GM23338 (cell line): ENCODE measurements at regions not wholly inside any gene's neighbourhood (a gene's known extent, or its start where the extent isn't known, plus 50 kb on each side); places are given as distances from the start of the nearest gene placed in this dataset.

Source experiments
- CTCF ChIP-seq, 2 experiments: fragments of 200-600 bp in 1 of 2; sonication (generic) in 1 of 2; conservative IDR thresholded peaks; 2 replicates each; pipeline versions ENCODE4 v1.5.1 to v1.6.1; 2016 to 2017; ENCODE audit warnings: antibody characterized with exemption in 2 of 2, low read depth in 2 of 2, mild to moderate bottlenecking in 2 of 2, moderate library complexity in 1 of 2
- ETS1 ChIP-seq: IDR thresholded peaks from 2 replicates; pipeline ENCODE4 v1.6.1; 2016; ENCODE audit warnings: antibody characterized with exemption
- POLR2AphosphoS5 ChIP-seq: IDR thresholded peaks from 2 replicates; pipeline ENCODE4 v1.6.1; 2016; ENCODE audit warnings: antibody characterized with exemption, low read depth
- REST ChIP-seq: IDR thresholded peaks from one replicate; pipeline ENCODE4 v1.6.1; 2018; ENCODE audit warnings: antibody characterized with exemption; ENCODE audit not compliant: unreplicated experiment
- ZNF331 ChIP-seq: fragments of 250-450 bp; sonication (Bioruptor Pico); IDR thresholded peaks from 2 replicates; pipeline ENCODE4 v1.5.0; 2020; ENCODE audit warnings: low read depth, mild to moderate bottlenecking, moderate library complexity
- ZNF462 ChIP-seq: fragments of 250-450 bp; sonication (Bioruptor Pico); IDR thresholded peaks from 2 replicates; pipeline ENCODE4 v1.5.0; 2020; ENCODE audit warnings: mild to moderate bottlenecking, moderate library complexity

GRCh38 chr2:172671501-172671900 is 64.1 kb upstream of the RAPGEF4 start (continued):
- TF ChIP-seq ZNF462 (CRISPR knock-in tag) (no peak), ZNF331 (CRISPR knock-in tag) (no peak), CTCF (conservative IDR thresholded peaks at IDR 0.05; ENCODE audit: low read depth in 2 of 2) (no peak), ETS1 (no peak), REST (no peak), POLR2AphosphoS5 (no peak)
